GM19239 (cell line): ENCODE measurements at regions not wholly inside any gene's neighbourhood (a gene's known extent, or its start where the extent isn't known, plus 50 kb on each side); places are given as distances from the start of the nearest gene placed in this dataset.
"Not testable (repeated sequence)": the region's sequence is repeated elsewhere in the genome, so short reads cannot be mapped to it uniquely, and the experiment has no call there.

Experiments
- DNase-seq: peaks from one replicate; pipeline ENCODE4 v3.0.0; 2011; ENCODE audit warnings: low spot score; ENCODE audit not compliant: insufficient read length
- FAIRE-seq: peaks from 2 replicates; lab custom pipeline; 2011; peaks lifted over from hg19 to GRCh38; lab: Jason Lieb, UNC

GRCh38 chr5:136516637-136517036, 151.3 kb upstream of the TRPC7 start:
- no peak for DNase-seq
- FAIRE-seq: no peak

GRCh38 chr5:136513430-136513829, 148.1 kb upstream of the TRPC7 start:
- FAIRE-seq (no peak), DNase-seq (no peak)

- DNase-seq: no peak
- no peak for FAIRE-seq
These were observed 145.7 kb upstream of the TRPC7 start for GRCh38 chr5:136511046-136511445.

- FAIRE-seq (no peak), DNase-seq (no peak)
These were observed 145.1 kb upstream of the TRPC7 start for GRCh38 chr5:136510481-136510880.

GRCh38 chr5:136506131-136506530, 140.8 kb upstream of the TRPC7 start:
- FAIRE-seq (no peak), DNase-seq (no peak)

- no peak for FAIRE-seq
- no peak for DNase-seq
These were observed 135.8 kb upstream of the TRPC7 start for GRCh38 chr5:136501133-136501532.

- no peak for FAIRE-seq
- no peak for DNase-seq
These were observed 127.2 kb upstream of the TRPC7 start for GRCh38 chr5:136492587-136492986.

GRCh38 chr5:136491806-136492205, 126.5 kb upstream of the TRPC7 start:
- no peak for DNase-seq
- no peak for FAIRE-seq

- no peak for FAIRE-seq
- no peak for DNase-seq
These were observed 119.5 kb upstream of the TRPC7 start for GRCh38 chr5:136484808-136485325.

GRCh38 chr5:136482206-136482605, 116.9 kb upstream of the TRPC7 start:
- no peak for FAIRE-seq
- no peak for DNase-seq

GRCh38 chr5:136474466-136474865, 109.1 kb upstream of the TRPC7 start:
- FAIRE-seq: no peak
- DNase-seq: no peak

- DNase-seq (no peak), FAIRE-seq (no peak)
These were observed 102.3 kb upstream of the TRPC7 start for GRCh38 chr5:136467632-136468031.

- DNase-seq: no peak
- FAIRE-seq: no peak
These were observed 100.7 kb upstream of the TRPC7 start for GRCh38 chr5:136466041-136466415.

GRCh38 chr5:136458481-136458880, 93.1 kb upstream of the TRPC7 start:
- FAIRE-seq (no peak), DNase-seq (no peak)

GRCh38 chr5:136457390-136458013, 92.2 kb upstream of the TRPC7 start:
- no peak for FAIRE-seq
- no peak for DNase-seq

GRCh38 chr5:136455409-136455808, 90.1 kb upstream of the TRPC7 start:
- no peak for DNase-seq
- no peak for FAIRE-seq

GRCh38 chr5:136453986-136454758, 88.8 kb upstream of the TRPC7 start:
- FAIRE-seq (no peak), DNase-seq (no peak)

GRCh38 chr5:136453199-136453598, 87.9 kb upstream of the TRPC7 start:
- no peak for DNase-seq
- FAIRE-seq: no peak

- DNase-seq, FAIRE-seq: not testable (repeated sequence)
These were observed 82.2 kb upstream of the TRPC7 start for GRCh38 chr5:136447576-136447975.

- no peak for DNase-seq
- no peak for FAIRE-seq
These were observed 81.2 kb upstream of the TRPC7 start for GRCh38 chr5:136446565-136446964.

- DNase-seq, FAIRE-seq: not testable (repeated sequence)
These were observed 78.8 kb upstream of the TRPC7 start for GRCh38 chr5:136444099-136444498.

- FAIRE-seq: no peak
These were observed 74.0 kb upstream of the TRPC7 start for GRCh38 chr5:136439367-136439766.

More at GRCh38 chr5:136439367-136439766, 74.0 kb upstream of the TRPC7 start:
- no peak for DNase-seq
